Activated naive CD8-positive, alpha-beta T cell (primary cell): ENCODE measurements at regions not wholly inside any gene's neighbourhood (a gene's known extent, or its start where the extent isn't known, plus 50 kb on each side); places are given as distances from the start of the nearest gene placed in this dataset.

Experiments used
- H3K27ac Mint-ChIP-seq: one replicate; pipeline ENCODE4 v1.8.0; 2021; ENCODE audit warnings: mixed read lengths
- H3K27me3 Mint-ChIP-seq: one replicate; pipeline ENCODE4 v1.8.0; 2021; ENCODE audit warnings: mixed read lengths
- H3K36me3 Mint-ChIP-seq: one replicate; pipeline ENCODE4 v1.8.0; 2021; ENCODE audit warnings: mixed read lengths
- H3K4me1 Mint-ChIP-seq: one replicate; pipeline ENCODE4 v1.8.0; 2021; ENCODE audit warnings: low read depth, mixed read lengths
- H3K4me3 Mint-ChIP-seq: one replicate; pipeline ENCODE4 v1.8.0; 2021; ENCODE audit warnings: mild to moderate bottlenecking, mixed read lengths
- H3K9me3 Mint-ChIP-seq: one replicate; pipeline ENCODE4 v1.8.0; 2021; ENCODE audit warnings: low read depth, mixed read lengths

DNA sequence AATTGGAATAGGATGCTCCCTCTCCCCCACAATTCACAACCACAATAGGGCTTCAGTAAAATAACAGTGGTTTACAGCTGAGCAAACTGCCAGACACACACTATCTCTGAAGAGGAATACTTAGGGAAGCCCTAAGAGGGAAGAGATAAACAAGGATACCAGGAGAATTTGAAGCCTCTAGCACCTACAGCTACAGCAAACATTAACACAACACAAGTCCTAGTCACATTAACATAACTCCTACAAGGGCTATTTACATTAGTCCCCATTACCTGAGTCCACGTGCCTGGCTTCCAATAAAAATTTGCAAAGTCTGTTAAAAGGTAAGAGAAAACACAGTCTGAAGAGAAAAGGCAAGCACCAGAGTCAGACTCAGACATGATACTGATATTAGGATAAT lies 346.9 kb upstream of the CDIN1 start:
- Mint-ChIP-seq H3K36me3 (no peaks in the 10 kb centered on the region), H3K27ac (no peak overlapping the region), H3K4me1 (no peaks in the 10 kb centered on the region), H3K9me3 (no peaks in the 10 kb centered on the region), H3K27me3 (no peaks in the 10 kb centered on the region), H3K4me3 (no peak overlapping the region)

- no peaks in the 10 kb centered on the region for H3K27me3 Mint-ChIP-seq
- H3K9me3 Mint-ChIP-seq: no peaks in the 10 kb centered on the region
- H3K27ac Mint-ChIP-seq: no peak overlapping the region
- no peak overlapping the region for H3K4me3 Mint-ChIP-seq
- no peaks in the 10 kb centered on the region for H3K4me1 Mint-ChIP-seq
- H3K36me3 Mint-ChIP-seq: no peaks in the 10 kb centered on the region
Measured at GRCh38 chr15:36234743-36235142, 344.7 kb upstream of the CDIN1 start.

- no peaks in the 10 kb centered on the region for H3K9me3 Mint-ChIP-seq
Measured at GRCh38 chr15:36235173-36235572, 344.3 kb upstream of the CDIN1 start.

DNA sequence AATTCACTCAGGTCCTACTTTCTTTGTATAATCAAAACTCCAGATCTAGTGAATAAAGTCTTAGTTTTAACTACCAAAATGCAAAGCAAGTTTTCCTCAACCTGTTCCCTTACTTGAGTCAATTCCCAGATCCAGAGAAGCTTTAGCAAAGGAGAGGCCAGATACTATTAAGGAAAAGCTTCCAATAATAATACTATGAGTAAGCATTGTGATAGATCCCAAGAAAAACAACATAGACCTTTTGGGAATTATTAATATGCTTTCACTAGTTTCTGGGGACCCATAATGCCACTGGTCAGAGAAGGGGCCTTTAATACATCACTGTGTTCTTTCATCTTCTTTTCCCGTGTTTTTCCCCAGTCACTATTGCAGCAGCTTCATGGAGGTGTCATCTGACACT lies 339.9 kb upstream of the CDIN1 start:
- Mint-ChIP-seq H3K27ac (no peak overlapping the region), H3K4me1 (no peaks in the 10 kb centered on the region), H3K9me3 (no peaks in the 10 kb centered on the region), H3K4me3 (no peak overlapping the region), H3K27me3 (no peaks in the 10 kb centered on the region), H3K36me3 (no peaks in the 10 kb centered on the region)

More at GRCh38 chr15:36235173-36235572, 344.3 kb upstream of the CDIN1 start:
- Mint-ChIP-seq H3K27ac (no peak overlapping the region), H3K4me3 (no peak overlapping the region), H3K27me3 (no peaks in the 10 kb centered on the region), H3K36me3 (no peaks in the 10 kb centered on the region), H3K4me1 (no peaks in the 10 kb centered on the region)

GRCh38 chr15:36251450-36251849 lies 328.0 kb upstream of the CDIN1 start:
- no peaks in the 10 kb centered on the region for H3K27me3 Mint-ChIP-seq
- no peaks in the 10 kb centered on the region for H3K36me3 Mint-ChIP-seq
- no peaks in the 10 kb centered on the region for H3K4me1 Mint-ChIP-seq
- H3K9me3 Mint-ChIP-seq: no peaks in the 10 kb centered on the region
- no peak overlapping the region for H3K4me3 Mint-ChIP-seq
- H3K27ac Mint-ChIP-seq: no peak overlapping the region

DNA sequence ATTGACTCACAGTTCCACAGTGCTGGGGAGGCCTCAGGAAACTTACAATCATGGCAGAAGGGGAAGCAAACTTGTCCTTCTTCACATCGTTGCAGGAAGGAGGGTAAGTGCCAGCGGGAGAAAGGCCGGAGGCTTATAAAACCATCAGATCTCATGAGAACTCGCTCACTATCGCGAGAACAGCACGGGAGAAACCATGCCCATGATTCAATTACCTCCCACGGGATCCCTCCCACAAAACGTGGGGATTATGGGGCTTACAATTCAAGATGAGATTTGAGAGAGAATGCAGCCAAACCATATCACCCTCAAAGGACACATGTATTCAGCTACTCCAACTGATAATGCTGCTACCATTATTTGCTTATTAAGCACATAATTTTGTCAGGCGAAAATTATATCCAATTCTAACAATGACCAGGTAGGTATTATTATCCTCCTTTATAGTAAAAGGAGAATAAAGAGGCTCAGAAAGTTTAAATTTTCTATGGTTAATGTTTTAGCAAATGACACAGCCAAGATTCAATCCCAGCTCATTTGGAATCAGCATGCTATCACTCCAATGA lies 327.2 kb upstream of the CDIN1 start:
- no peaks in the 10 kb centered on the region for H3K9me3 Mint-ChIP-seq

DNA sequence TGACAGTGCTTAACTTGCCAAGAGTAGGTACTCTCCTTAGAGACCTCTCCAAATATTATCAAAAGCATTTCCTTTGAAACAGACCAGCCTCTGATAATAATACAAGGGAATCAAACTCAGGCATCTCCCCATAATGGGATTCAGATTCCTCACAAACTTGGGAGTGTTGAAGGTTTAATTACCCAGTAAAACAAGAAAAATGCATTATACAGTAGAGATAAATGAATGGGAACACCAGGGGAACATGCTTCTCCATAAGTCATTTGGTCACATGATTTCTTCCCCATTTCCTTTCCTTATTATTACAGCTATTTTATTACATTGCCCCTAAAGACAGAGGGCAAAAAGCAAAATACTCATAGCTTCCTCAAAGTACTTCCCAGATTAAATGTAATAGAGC lies 325.0 kb upstream of the CDIN1 start:
- H3K4me3 Mint-ChIP-seq: no peak overlapping the region
- H3K4me1 Mint-ChIP-seq: no peaks in the 10 kb centered on the region
- H3K9me3 Mint-ChIP-seq: no peaks in the 10 kb centered on the region
- no peaks in the 10 kb centered on the region for H3K36me3 Mint-ChIP-seq
- no peak overlapping the region for H3K27ac Mint-ChIP-seq
- H3K27me3 Mint-ChIP-seq: no peaks in the 10 kb centered on the region

More for the DNA sequence above, 327.2 kb upstream of the CDIN1 start:
- Mint-ChIP-seq H3K36me3 (no peaks in the 10 kb centered on the region), H3K4me3 (no peak overlapping the region), H3K27ac (no peak overlapping the region), H3K4me1 (no peaks in the 10 kb centered on the region), H3K27me3 (no peaks in the 10 kb centered on the region)

DNA sequence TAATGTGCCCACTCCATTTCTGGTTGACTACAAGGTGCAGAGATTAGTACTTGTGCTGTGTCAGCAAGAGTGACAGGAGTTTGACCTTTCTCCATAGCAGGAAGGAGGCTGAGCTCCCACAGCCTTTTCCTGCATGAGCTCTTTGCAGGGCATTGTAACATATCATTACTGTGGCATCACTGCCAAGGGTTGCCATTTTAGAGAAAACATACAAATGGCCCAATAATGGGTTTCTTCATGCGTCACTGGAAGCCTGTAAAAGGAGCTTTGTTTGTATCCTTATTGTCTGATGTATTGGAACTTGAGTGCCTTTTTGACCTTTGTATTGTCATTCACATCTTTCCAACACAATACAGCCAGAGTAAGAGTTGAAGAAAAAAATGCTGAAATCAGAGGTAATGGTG lies 323.0 kb upstream of the CDIN1 start:
- H3K9me3 Mint-ChIP-seq: no peaks in the 10 kb centered on the region
- no peak overlapping the region for H3K4me3 Mint-ChIP-seq
- H3K4me1 Mint-ChIP-seq: no peaks in the 10 kb centered on the region
- H3K27ac Mint-ChIP-seq: no peak overlapping the region
- H3K36me3 Mint-ChIP-seq: no peaks in the 10 kb centered on the region
- no peaks in the 10 kb centered on the region for H3K27me3 Mint-ChIP-seq

GRCh38 chr15:36263666-36264065 lies 315.8 kb upstream of the CDIN1 start:
- no peaks in the 10 kb centered on the region for H3K36me3 Mint-ChIP-seq

DNA sequence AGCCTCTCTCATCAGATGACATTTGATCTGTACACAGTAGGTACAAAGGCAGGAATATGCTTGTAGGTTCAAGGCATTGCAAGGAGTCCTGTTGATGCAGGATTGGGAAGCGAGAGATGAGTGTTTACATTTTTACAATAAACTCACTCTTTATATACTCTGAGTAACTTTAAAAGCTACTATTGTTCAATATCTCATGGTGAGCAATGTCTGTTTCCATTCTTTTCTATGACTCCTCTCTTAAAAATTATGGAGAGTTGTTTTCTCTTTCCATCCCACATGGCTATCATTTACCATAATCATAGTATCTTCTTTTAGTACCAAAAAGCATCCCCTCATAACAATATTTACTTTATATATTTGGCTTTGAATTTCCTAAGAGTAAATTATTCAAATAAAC lies 314.0 kb upstream of the CDIN1 start:
- no peak overlapping the region for H3K4me3 Mint-ChIP-seq
- no peak overlapping the region for H3K27ac Mint-ChIP-seq
- no peaks in the 10 kb centered on the region for H3K27me3 Mint-ChIP-seq
- no peaks in the 10 kb centered on the region for H3K36me3 Mint-ChIP-seq
- no peaks in the 10 kb centered on the region for H3K4me1 Mint-ChIP-seq
- H3K9me3 Mint-ChIP-seq: no peaks in the 10 kb centered on the region

More at GRCh38 chr15:36263666-36264065, 315.8 kb upstream of the CDIN1 start:
- Mint-ChIP-seq H3K27ac (no peak overlapping the region), H3K27me3 (no peaks in the 10 kb centered on the region), H3K4me3 (no peak overlapping the region), H3K9me3 (no peaks in the 10 kb centered on the region), H3K4me1 (no peaks in the 10 kb centered on the region)

DNA sequence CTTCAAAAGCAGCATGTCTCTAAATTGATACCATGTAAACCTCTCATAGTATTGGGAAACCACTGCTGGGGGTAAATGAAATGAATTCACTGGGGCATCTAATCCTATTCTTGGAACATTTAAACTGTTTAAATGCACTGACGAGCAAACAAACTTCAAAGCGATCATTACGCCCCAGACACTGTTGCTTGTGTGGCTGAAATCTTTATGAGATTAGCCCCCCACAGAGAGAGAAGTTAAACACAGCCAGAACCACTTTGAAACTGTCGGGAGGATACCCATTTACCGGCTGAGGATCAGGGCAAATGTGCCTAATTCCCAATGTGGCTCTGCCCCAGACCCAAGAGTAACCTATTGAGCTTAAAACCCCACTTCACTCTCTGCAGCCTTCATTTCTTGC lies 308.4 kb upstream of the CDIN1 start:
- Mint-ChIP-seq H3K4me1 (no peaks in the 10 kb centered on the region), H3K9me3 (peaks cover 3% of the 10 kb centered on the region), H3K27ac (no peak overlapping the region), H3K27me3 (no peaks in the 10 kb centered on the region), H3K36me3 (no peaks in the 10 kb centered on the region), H3K4me3 (no peak overlapping the region)

- Mint-ChIP-seq H3K4me3 (no peak overlapping the region), H3K27me3 (no peaks in the 10 kb centered on the region), H3K9me3 (peaks cover 9% of the 10 kb centered on the region), H3K36me3 (no peaks in the 10 kb centered on the region), H3K27ac (no peak overlapping the region), H3K4me1 (no peaks in the 10 kb centered on the region)
Measured at GRCh38 chr15:36275656-36276055, 303.8 kb upstream of the CDIN1 start.

- peaks cover 2% of the 10 kb centered on the region for H3K27me3 Mint-ChIP-seq
- H3K36me3 Mint-ChIP-seq: no peaks in the 10 kb centered on the region
- no peaks in the 10 kb centered on the region for H3K4me1 Mint-ChIP-seq
- no peak overlapping the region for H3K27ac Mint-ChIP-seq
- H3K9me3 Mint-ChIP-seq: peaks cover 9% of the 10 kb centered on the region
- H3K4me3 Mint-ChIP-seq: no peak overlapping the region
Measured at GRCh38 chr15:36278219-36278618, 301.2 kb upstream of the CDIN1 start.

DNA sequence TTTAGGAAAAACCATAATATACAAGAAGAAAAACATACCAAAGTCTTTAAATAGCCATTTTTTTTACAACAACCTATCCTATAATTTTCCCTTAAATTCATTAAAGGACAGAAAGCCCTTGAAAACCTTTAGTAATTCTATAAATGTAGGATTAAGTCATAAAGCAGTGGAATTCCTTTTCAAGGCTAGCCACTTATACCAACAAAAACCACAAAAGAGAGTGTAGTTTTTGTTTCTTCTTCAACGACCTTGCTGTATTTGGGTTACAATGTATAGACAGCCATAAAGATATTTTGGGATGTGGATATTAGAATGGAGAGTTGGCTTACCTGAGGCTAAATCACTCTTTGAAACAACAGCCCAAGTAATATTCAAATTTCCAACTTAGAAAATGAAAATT lies 296.6 kb upstream of the CDIN1 start:
- Mint-ChIP-seq H3K4me3 (no peak overlapping the region), H3K9me3 (no peaks in the 10 kb centered on the region), H3K36me3 (no peaks in the 10 kb centered on the region), H3K27me3 (peaks cover 2% of the 10 kb centered on the region), H3K4me1 (no peaks in the 10 kb centered on the region), H3K27ac (no peak overlapping the region)

DNA sequence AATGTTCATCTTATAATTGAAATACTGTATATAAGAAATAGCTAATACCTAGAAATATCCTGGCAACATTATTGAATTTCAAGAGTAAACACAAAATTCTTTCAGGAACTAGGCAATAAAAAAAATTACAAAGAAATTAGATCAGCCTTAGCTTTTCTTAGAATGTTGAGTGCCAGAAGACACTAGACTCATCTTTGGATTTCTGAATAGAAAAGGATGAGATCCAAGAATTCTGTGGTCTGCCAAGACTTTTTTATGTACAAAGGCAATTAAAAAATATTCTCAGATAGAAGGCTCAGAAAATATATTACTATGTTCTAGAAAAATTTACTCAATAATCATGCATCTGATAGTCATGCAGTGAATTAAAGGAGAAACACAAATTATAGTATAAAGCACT lies 294.5 kb upstream of the CDIN1 start:
- no peaks in the 10 kb centered on the region for H3K9me3 Mint-ChIP-seq
- peaks cover 2% of the 10 kb centered on the region for H3K27me3 Mint-ChIP-seq
- H3K4me3 Mint-ChIP-seq: no peak overlapping the region
- H3K27ac Mint-ChIP-seq: no peak overlapping the region
- H3K36me3 Mint-ChIP-seq: no peaks in the 10 kb centered on the region
- no peaks in the 10 kb centered on the region for H3K4me1 Mint-ChIP-seq

GRCh38 chr15:36291501-36291900 lies 287.9 kb upstream of the CDIN1 start:
- Mint-ChIP-seq H3K4me3 (no peak overlapping the region), H3K4me1 (no peaks in the 10 kb centered on the region), H3K27me3 (peaks cover 2% of the 10 kb centered on the region), H3K36me3 (no peaks in the 10 kb centered on the region), H3K9me3 (no peaks in the 10 kb centered on the region), H3K27ac (no peak overlapping the region)
